GM21619 (cell line): ENCODE measurements at regions not wholly inside any gene's neighbourhood (a gene's known extent, or its start where the extent isn't known, plus 50 kb on each side); places are given as distances from the start of the nearest gene placed in this dataset.
"Not testable (repeated sequence)": the region's sequence is repeated elsewhere in the genome, so short reads cannot be mapped to it uniquely, and the experiment has no call there.

Source experiments
- ATAC-seq: cut with Tn5 transposase; IDR thresholded peaks from one replicate; pipeline ENCODE4 v1.9.1; 2021; ENCODE audit not compliant: unreplicated experiment

GRCh38 chr3:39558775-39559306, 91.4 kb downstream of the MOBP start:
- no peak for ATAC-seq

DNA sequence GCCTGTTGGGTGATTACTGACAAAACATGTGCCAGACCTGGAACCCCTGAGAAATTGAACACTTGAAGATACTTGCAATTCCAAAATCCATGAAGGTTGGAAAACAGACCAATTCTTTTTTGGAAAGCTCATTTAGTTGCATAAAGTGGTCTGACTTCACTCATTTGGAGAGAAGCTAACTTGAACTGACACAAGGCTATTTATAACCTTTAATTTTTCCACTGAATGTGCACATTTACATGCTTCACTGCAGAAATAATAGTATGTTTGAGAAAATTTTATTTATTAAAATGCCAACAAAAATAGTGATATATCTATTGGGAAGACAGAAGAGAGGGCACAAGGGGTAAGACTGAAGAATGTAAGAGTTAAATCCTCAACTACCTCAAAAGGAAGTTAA, 92.1 kb downstream of the MOBP start:
- ATAC-seq = no peak

DNA sequence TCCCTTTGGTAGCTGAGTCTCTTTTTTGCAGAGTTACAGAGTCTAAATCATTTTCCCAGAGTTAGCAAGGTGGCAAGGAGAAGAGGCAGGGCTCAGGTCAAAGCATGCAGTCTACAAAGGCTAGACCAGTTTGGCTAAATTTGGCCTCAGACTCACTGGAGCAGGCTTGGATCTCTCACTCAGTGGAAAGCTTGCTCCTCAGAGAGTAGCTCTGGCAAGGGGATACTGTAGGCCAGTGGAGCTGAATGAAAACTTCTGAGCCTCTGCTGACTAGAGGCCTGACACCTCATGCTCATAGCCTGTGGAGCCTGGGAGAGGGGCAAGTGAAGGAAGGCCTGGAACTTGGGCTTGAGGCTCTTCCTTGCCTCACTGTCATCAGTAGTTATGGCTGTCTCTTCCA, 101.0 kb downstream of the MOBP start:
- ATAC-seq = no peak

- no peak for ATAC-seq
Observed at GRCh38 chr3:39569095-39569494, 101.6 kb downstream of the MOBP start.

DNA sequence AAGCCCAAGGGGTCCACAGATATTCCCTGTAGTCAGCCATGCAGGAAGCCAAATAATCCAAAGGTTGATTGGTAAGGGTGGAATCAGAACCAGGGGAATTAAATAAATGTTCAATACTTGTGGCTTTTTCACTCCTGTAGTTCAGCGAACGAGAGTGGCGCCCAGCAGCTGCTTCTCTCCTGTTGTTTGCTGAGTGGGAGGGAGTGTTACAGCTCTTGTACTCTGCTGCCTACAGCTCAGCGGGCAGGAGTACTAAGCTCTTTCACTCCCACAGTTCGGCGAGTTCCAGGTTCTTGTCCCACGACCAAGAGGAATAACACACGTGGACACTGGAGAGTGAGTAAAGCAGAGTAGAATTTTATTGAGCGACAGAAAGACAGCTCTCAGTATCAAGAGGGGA, 105.9 kb downstream of the MOBP start:
- ATAC-seq = no peak

DNA sequence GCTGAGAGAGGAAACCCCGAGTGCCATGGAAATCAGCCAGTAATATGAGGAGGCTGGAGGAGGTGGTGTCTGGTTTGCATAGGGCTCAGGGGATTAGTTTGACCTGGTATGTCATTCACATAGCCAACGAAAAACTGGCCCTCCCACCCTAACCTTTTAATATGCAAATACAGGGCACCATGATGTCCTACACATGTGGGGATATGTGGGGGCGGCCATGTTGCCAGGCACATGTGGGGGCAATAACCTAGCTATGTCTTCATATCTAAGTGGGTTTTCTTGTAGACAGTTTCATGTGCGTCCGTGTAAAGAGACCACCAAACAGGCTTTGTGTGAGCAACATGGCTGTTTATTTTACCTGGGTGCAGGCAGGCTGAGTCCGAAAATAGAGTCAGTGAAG, 110.1 kb downstream of the MOBP start:
- no peak for ATAC-seq

DNA sequence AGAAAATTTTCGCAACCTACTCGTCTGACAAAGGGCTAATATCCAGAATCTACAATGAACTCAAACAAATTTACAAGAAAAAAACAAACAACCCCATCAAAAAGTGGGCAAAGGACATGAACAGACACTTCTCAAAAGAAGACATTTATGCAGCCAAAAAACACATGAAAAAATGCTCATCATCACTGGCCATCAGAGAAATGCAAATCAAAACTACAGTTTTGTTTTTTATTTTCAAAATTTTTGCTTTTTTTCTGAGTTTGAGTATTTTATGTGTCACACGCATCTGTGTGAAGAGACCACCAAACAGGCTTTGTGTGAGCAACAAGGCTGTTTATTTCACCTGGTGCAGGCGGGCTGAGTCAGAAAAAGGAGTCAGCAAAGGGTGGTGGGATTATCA, 118.7 kb downstream of the MOBP start:
- ATAC-seq = not testable (repeated sequence)

DNA sequence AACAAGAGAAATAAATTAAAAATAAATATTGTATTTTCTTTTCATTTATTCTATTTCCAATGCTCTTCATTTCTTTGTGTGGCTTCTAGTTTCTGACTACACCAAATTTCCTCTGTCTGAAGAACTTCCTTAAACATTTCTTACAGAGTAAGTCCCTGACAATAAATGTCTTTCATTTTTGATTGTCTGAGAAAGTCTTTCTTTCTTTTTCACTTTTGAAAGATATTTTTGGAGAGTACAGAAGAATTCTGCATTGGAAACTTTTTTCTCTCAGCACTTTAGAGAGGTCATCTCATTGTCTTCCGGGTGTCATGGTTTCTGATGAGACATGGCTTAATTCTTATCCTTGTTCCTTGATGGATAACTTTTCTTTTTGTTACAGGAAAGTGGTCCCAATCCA, 119.6 kb downstream of the MOBP start:
- ATAC-seq = no peak

- ATAC-seq = no peak
Observed at GRCh38 chr3:39590806-39591205, 123.3 kb downstream of the MOBP start.

DNA sequence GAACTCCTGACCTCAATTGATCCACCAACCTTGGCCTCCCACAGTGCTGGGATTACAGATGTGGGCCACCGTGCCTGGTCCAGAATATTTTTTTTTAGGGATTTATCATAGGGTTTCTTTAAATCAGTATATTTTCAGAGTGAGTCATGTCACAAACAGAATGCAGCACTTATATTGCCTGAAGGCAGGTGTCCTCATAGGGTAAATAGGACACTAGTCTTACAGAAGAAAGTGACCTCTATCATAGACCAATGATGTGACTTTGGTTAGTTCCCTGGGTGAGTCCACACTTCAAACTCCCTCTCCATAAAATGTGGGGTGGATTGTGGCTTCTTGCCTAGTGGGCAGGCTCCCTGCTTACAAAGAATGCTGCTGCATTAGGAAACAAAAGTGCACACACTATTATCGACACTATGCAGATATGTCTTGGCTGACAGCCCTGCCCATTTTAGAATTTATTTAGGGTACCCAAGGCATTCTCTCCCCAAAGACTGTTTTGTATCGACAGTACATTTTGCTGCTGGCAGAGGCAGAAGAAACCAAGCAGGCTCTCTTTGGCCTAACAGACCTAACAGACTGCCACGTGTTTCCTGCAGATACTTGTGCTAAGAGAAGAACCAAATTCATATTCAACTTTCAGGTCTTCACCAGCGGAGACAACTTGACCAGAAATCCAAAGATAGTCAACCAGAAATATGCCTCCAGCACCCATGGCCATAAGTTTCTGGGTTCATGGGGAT, 125.0 kb downstream of the MOBP start:
- ATAC-seq = no peak

GRCh38 chr3:39593341-39593740, 125.9 kb downstream of the MOBP start:
- ATAC-seq = no peak

GRCh38 chr3:39601241-39601640, 133.8 kb downstream of the MOBP start:
- ATAC-seq = no peak

- no peak for ATAC-seq
Observed at GRCh38 chr3:39605837-39606236, 138.4 kb downstream of the MOBP start.

DNA sequence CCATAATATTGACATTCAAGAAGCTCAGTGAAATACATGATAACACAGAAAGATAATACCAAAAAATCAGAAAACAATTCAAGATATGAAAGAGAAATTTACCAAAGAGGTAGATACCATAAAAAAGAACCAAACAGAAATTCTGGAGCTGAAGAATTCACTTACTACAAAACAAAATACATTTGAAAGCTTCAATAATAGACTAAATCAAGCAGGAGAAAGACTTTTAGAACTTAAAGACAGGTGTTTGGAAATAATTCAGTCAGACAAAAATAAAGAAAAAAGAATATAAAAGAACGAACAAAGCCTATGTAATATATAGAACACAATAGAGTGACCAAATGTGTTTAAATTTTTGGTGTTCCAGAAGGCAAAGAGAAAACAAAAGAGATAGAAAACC, 158.7 kb downstream of the MOBP start:
- ATAC-seq = no peak

GRCh38 chr3:39631136-39631535, 163.7 kb downstream of the MOBP start:
- no peak for ATAC-seq

DNA sequence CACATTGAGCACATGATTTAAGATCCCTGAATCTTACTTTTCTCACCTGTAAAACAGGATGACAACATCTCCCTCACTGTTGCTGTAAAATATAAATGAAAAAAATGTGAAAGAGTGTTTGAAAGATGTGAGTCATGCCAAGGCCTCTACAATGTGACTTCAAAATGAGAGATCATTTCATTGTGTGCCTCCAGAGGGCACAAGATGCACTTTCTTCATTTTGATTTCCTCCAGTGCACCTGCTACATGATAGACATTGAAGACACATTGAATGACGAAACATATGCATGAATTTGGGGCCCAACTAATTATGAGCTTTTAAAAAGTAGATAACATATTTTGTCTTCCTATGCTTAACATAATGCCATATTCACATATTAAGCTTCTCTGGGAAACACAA, 170.3 kb downstream of the MOBP start:
- no peak for ATAC-seq

DNA sequence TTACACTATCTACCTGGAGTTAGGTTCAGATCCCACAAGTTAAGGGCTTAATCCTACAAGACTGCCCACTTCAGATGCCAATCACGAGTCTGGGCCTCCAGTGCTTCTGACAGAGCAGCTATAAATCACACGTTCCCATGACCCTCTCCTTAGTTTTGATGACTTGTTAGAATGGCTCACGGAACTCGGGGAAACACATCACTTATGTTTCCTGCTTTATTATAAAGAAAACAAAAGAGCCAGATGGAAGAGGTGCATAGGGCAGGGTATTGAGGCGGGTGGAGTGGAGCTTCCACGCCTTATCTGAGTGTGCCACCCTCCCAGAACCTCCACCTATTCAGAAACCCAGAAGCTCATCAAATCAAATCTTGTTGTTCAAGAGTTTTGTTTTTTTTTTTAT, 170.8 kb downstream of the MOBP start:
- ATAC-seq = no peak

DNA sequence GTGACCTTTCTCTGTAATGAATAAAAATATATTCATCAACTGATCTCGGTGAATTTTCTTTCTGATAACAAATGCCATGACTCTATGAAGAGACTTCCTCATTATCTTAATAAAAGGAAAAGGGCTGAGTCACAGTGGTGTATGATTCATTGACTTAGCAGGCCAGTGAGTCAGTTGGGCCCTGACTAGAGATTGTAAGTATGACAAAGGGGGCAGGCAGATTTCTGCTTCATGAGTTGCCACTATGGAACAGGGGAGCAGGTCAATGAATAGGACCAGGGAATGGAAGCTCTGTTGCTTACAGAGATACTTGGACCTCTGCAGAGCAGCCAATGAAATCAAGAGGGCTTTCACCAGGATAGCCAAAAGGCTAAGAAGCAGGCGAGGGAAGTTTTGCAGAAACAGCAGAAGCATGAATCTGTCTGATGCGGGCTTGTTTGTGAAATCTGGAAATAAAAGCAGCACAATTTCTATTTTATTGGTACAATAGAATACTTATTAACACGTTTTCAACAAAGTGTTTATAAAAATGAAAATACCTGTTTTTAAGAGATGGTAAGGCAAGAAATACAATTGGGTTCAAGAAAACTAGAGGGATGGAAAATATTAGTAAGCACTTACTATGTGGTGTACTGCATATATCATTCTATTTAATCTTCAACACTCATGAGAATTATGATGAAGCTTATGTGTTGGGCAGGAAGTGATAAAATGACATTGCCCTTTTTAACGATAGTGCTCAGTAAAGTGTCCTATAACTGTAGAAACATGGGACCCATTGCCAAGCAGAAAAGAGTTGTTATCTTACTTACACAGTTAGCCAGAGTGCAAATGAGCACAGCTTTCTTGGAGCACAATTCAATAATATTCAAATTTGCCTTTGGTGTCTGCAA, 169.8 kb upstream of the MYRIP start:
- peak; percentile 76 for ATAC-seq

GRCh38 chr3:39641274-39641673, 168.1 kb upstream of the MYRIP start:
- peak; percentile 55 for ATAC-seq

DNA sequence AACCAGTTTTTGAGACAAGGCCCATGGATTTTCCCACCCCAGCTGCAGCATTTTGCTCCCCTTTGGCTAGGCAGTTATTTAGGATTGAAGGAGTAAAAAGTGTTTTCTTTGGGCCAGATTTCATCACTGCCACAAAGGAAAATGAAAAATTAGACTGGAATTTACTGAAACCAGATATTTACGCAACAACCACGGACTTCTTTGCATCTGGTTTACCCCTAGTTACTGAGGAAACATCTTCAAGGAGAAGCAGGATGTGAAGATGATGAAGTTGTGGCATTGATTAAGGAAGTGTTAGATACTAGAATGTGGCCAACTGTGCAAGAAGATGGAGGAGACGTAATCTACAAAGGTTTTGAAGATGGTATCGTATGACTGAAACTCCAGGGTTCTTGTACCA, 165.2 kb upstream of the MYRIP start:
- no peak for ATAC-seq

- not testable (repeated sequence) for ATAC-seq
Observed at GRCh38 chr3:39651256-39651655, 158.2 kb upstream of the MYRIP start.
